ENCODE measurements at regions not wholly inside any gene's neighbourhood (a gene's known extent, or its start where the extent isn't known, plus 50 kb on each side); places are given as distances from the start of the nearest gene placed in this dataset.

DNA sequence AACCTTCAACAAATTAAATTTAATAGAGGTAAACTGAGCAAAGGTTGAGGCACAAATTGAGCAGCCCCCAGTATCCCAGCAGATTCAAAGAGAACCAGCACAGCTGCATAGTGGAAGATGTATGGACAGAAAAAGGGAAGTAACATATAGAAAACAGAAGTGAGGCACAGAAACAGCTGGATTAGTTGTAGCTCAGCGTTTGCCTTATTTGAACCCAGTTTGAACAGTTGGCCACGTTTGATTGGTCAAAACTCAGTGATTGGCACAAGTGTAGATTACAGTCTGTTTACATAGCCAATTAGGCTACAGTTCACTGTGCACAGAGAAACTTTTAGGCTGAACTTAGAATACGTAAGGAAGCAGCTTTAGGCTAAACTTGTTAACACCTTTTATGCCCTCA is 315.5 kb downstream of the RMST start:
- no peak overlapping the region for H3K4me3 ChIP-seq (ENCODE audit: insufficient read depth, low read length, poor library complexity, severe bottlenecking)
- no peaks in the 10 kb centered on the region for H3K9me2 ChIP-seq (replicated peaks; ENCODE audit: insufficient read depth, low read length)
- no peaks in the 10 kb centered on the region for H3K27me3 ChIP-seq (ENCODE audit: low read length)
- no peaks in the 10 kb centered on the region for H3K79me2 ChIP-seq (ENCODE audit: insufficient read depth, low read length)
- no peaks in the 10 kb centered on the region for H3K36me3 ChIP-seq (ENCODE audit: low read length)
- no peak overlapping the region for H2AFZ ChIP-seq (ENCODE audit: low read depth, low read length, severe bottlenecking)
- TF ChIP-seq, protein P1, sequence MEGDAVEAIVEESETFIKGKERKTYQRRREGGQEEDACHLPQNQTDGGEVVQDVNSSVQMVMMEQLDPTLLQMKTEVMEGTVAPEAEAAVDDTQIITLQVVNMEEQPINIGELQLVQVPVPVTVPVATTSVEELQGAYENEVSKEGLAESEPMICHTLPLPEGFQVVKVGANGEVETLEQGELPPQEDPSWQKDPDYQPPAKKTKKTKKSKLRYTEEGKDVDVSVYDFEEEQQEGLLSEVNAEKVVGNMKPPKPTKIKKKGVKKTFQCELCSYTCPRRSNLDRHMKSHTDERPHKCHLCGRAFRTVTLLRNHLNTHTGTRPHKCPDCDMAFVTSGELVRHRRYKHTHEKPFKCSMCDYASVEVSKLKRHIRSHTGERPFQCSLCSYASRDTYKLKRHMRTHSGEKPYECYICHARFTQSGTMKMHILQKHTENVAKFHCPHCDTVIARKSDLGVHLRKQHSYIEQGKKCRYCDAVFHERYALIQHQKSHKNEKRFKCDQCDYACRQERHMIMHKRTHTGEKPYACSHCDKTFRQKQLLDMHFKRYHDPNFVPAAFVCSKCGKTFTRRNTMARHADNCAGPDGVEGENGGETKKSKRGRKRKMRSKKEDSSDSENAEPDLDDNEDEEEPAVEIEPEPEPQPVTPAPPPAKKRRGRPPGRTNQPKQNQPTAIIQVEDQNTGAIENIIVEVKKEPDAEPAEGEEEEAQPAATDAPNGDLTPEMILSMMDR (IDR thresholded peaks at IDR 0.05; ENCODE audit: insufficient read depth, low read length, poor library complexity, severe bottlenecking): no peak
- TF ChIP-seq EZH2phosphoT487 (conservative IDR thresholded peaks at IDR 0.05; ENCODE audit: low read length): no peak
- H3K27ac ChIP-seq (ENCODE audit: low read depth, low read length): no peak overlapping the region
- no peaks in the 10 kb centered on the region for H4K20me1 ChIP-seq (ENCODE audit: low read depth, low read length)
- H3K9me3 ChIP-seq (ENCODE audit: insufficient read depth, low read length): no peaks in the 10 kb centered on the region
- no peak overlapping the region for H3K9ac ChIP-seq (ENCODE audit: low read length)
- H3F3A ChIP-seq (ENCODE audit: insufficient read depth): no peaks in the 10 kb centered on the region
- H3K4me2 ChIP-seq (ENCODE audit: low read depth, low read length, poor library complexity, severe bottlenecking): no peak overlapping the region

DNA sequence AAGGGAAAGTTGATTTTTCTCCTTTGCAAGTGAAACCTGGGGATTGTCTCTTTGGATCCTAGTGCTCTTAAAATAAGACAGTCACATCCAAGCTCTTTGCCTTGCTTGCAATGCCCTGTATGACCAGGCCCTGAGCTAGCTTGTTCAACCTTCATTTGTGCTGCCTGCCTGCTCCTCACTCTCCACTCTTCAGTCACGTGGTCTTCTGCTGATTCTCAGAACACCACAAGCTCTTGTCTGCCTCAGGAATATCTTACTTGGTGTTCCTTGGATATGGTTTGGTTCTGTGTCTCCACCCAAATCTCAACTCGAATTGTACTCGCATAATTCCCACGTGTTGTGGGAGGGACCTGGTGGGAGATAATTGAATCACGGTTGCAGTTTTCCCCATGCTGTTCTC is 318.7 kb downstream of the RMST start:
- TF ChIP-seq, protein P1 (IDR thresholded peaks at IDR 0.05; ENCODE audit: insufficient read depth, low read length, poor library complexity, severe bottlenecking): no peak
- TF ChIP-seq EZH2phosphoT487 (conservative IDR thresholded peaks at IDR 0.05; ENCODE audit: low read length): no peak
- no peaks in the 10 kb centered on the region for H3K9me2 ChIP-seq (replicated peaks; ENCODE audit: insufficient read depth, low read length)
- H2AFZ ChIP-seq (ENCODE audit: low read depth, low read length, severe bottlenecking): no peak overlapping the region
- H3K27me3 ChIP-seq (ENCODE audit: low read length): no peaks in the 10 kb centered on the region
- H3K27ac ChIP-seq (ENCODE audit: low read depth, low read length): no peak overlapping the region
- H3K79me2 ChIP-seq (ENCODE audit: insufficient read depth, low read length): no peaks in the 10 kb centered on the region
- H3F3A ChIP-seq (ENCODE audit: insufficient read depth): no peaks in the 10 kb centered on the region
- H4K20me1 ChIP-seq (ENCODE audit: low read depth, low read length): no peaks in the 10 kb centered on the region
- no peak overlapping the region for H3K4me2 ChIP-seq (ENCODE audit: low read depth, low read length, poor library complexity, severe bottlenecking)
- H3K9ac ChIP-seq (ENCODE audit: low read length): no peak overlapping the region
- H3K9me3 ChIP-seq (ENCODE audit: insufficient read depth, low read length): no peaks in the 10 kb centered on the region
- no peaks in the 10 kb centered on the region for H3K36me3 ChIP-seq (ENCODE audit: low read length)
- H3K4me3 ChIP-seq (ENCODE audit: insufficient read depth, low read length, poor library complexity, severe bottlenecking): no peak overlapping the region

DNA sequence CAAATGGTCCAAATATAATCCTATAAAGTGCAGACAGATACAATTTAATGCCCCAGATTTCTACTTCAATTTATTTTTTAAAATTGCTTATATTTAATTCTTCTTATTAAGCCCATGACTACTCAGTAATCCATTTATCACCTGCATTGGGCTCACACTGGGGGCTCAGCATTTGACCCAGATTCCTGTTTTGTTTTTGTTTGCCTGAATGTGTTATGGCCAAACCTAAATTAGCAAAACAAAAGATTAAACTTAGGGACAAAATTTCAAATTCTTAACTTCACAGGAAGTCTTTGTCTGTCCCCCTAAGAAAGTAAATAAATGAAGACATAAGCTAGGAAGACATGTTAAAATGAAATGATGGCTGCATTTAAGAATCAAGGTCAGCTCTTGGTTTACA is 322.3 kb downstream of the RMST start:
- no peaks in the 10 kb centered on the region for H3K79me2 ChIP-seq (ENCODE audit: insufficient read depth, low read length)
- no peak overlapping the region for H3K27ac ChIP-seq (ENCODE audit: low read depth, low read length)
- no peaks in the 10 kb centered on the region for H3K36me3 ChIP-seq (ENCODE audit: low read length)
- no peaks in the 10 kb centered on the region for H3K27me3 ChIP-seq (ENCODE audit: low read length)
- H3K9me3 ChIP-seq (ENCODE audit: insufficient read depth, low read length): no peaks in the 10 kb centered on the region
- no peaks in the 10 kb centered on the region for H3F3A ChIP-seq (ENCODE audit: insufficient read depth)
- no peak overlapping the region for H3K4me2 ChIP-seq (ENCODE audit: low read depth, low read length, poor library complexity, severe bottlenecking)
- H3K9ac ChIP-seq (ENCODE audit: low read length): no peak overlapping the region
- TF ChIP-seq, protein P1 (IDR thresholded peaks at IDR 0.05; ENCODE audit: insufficient read depth, low read length, poor library complexity, severe bottlenecking): no peak
- no peak for TF ChIP-seq EZH2phosphoT487 (conservative IDR thresholded peaks at IDR 0.05; ENCODE audit: low read length)
- H4K20me1 ChIP-seq (ENCODE audit: low read depth, low read length): no peaks in the 10 kb centered on the region
- no peak overlapping the region for H2AFZ ChIP-seq (ENCODE audit: low read depth, low read length, severe bottlenecking)
- H3K9me2 ChIP-seq (replicated peaks; ENCODE audit: insufficient read depth, low read length): no peaks in the 10 kb centered on the region
- no peak overlapping the region for H3K4me3 ChIP-seq (ENCODE audit: insufficient read depth, low read length, poor library complexity, severe bottlenecking)
